Natural killer cell (primary cell): ENCODE measurements at regions not wholly inside any gene's neighbourhood (a gene's known extent, or its start where the extent isn't known, plus 50 kb on each side); places are given as distances from the start of the nearest gene placed in this dataset.

Experiments
- ATAC-seq, 3 donors: fragments of 150-1000 bp in 2 of 3; fragments of 200-7000 bp in 1 of 3; cut with Tn5 transposase; 1 replicate in 1 of 3; 2 replicates in 2 of 3; pipeline ENCODE4 v1.10.0; 2021; ENCODE audit warnings: mild to moderate bottlenecking in 2 of 3, moderate library complexity in 2 of 3
- DNase-seq, 2 donors: peaks; one replicate each; pipeline versions ENCODE4 v3.0.0 to v3.0.0-alpha.2; 2013 to 2021; ENCODE audit warnings: mixed read lengths in 1 of 2
- H3K27ac ChIP-seq: one replicate; pipeline ENCODE4 v1.5.1; 2013; ENCODE audit warnings: mild to moderate bottlenecking, low read length
- H3K27me3 ChIP-seq: one replicate; pipeline ENCODE4 v1.6.1; 2013; ENCODE audit warnings: low read length; ENCODE audit not compliant: control insufficient read depth, insufficient read depth
- H3K36me3 ChIP-seq: one replicate; pipeline ENCODE4 v1.6.1; 2013; ENCODE audit warnings: low read length; ENCODE audit not compliant: control insufficient read depth, insufficient read depth
- H3K4me1 ChIP-seq: one replicate; pipeline ENCODE4 v1.6.1; 2013; ENCODE audit warnings: low read length; ENCODE audit not compliant: control insufficient read depth, insufficient read depth
- H3K4me3 ChIP-seq: one replicate; pipeline ENCODE4 v1.5.1; 2013; ENCODE audit warnings: low read length
- H3K9me3 ChIP-seq: one replicate; pipeline ENCODE4 v1.6.1; 2013; ENCODE audit warnings: low read length; ENCODE audit not compliant: control insufficient read depth, insufficient read depth
- H3K27ac Mint-ChIP-seq, 2 donors: one replicate each; pipeline ENCODE4 v1.8.0; 2022; ENCODE audit warnings: mild to moderate bottlenecking in 2 of 2, mixed read lengths in 2 of 2, moderate library complexity in 1 of 2
- H3K27me3 Mint-ChIP-seq, 2 donors: one replicate each; pipeline ENCODE4 v1.8.0; 2022; ENCODE audit warnings: low read depth in 2 of 2, mixed read lengths in 2 of 2
- H3K36me3 Mint-ChIP-seq: one replicate; pipeline ENCODE4 v1.8.0; 2022; ENCODE audit warnings: mixed read lengths
- H3K4me1 Mint-ChIP-seq, 2 donors: one replicate each; pipeline ENCODE4 v1.8.0; 2022; ENCODE audit warnings: mixed read lengths in 2 of 2
- H3K4me3 Mint-ChIP-seq: one replicate; pipeline ENCODE4 v1.8.0; 2022; ENCODE audit warnings: mild to moderate bottlenecking, moderate library complexity, mixed read lengths
- H3K9me3 Mint-ChIP-seq, 2 donors: one replicate each; pipeline ENCODE4 v1.8.0; 2022; ENCODE audit warnings: mixed read lengths in 2 of 2
- CTCF ChIP-seq: fragments of 200-600 bp; IDR thresholded peaks from one replicate; pipeline ENCODE4 v1.8.0; 2022; ENCODE audit warnings: antibody characterized with exemption
- WGBS: methylation state at CpG from one replicate; pipeline ENCODE4 v1.1.7; 2013; ENCODE audit warnings: missing lambda C conversion rate; ENCODE audit not compliant: insufficient coverage; 5-methylcytosine and 5-hydroxymethylcytosine counted together
- intact Hi-C: fragments of 100-400 bp; cut with micrococcal nuclease; formaldehyde crosslinking; loops from one replicate; pipeline ENCODE4 v1.14.2; 2022

- Mint-ChIP-seq H3K4me1 (peaks cover 8 to 17% of the 10 kb centered on the region in 2 donors), H3K27ac (no peak overlapping the region), H3K36me3 (no peaks in the 10 kb centered on the region), H3K4me3 (no peak overlapping the region), H3K27me3 (peaks cover 7 to 12% of the 10 kb centered on the region in 2 donors), H3K9me3 (no peaks in the 10 kb centered on the region)
- no peak for DNase-seq
- peaks cover 4% of the 10 kb centered on the region for H3K4me1 ChIP-seq
- no peak for TF ChIP-seq CTCF
- H3K9me3 ChIP-seq, result no peaks in the 10 kb centered on the region
- no peaks in the 10 kb centered on the region for H3K36me3 ChIP-seq
- no peak overlapping the region for H3K4me3 ChIP-seq
- no peak overlapping the region for H3K27ac ChIP-seq
- no peak for ATAC-seq
- H3K27me3 ChIP-seq, result no peaks in the 10 kb centered on the region
- WGBS, result 94% methylated on average over 9 of the region's 9 CpGs
- intact Hi-C loops, result no loop called here
These were observed 83.2 kb upstream of the ALDH1L1 start for GRCh38 chr3:126263539-126263938.

GRCh38 chr3:126262227-126262626 is 81.8 kb upstream of the ALDH1L1 start:
- Histone ChIP-seq H3K4me3 (no peak overlapping the region), H3K9me3 (no peaks in the 10 kb centered on the region), H3K36me3 (no peaks in the 10 kb centered on the region), H3K27me3 (no peaks in the 10 kb centered on the region), H3K27ac (no peak overlapping the region), H3K4me1 (peaks cover 7% of the 10 kb centered on the region)
- intact Hi-C loops, result no loop called here
- ATAC-seq, result no peak
- no peak for DNase-seq
- peaks cover 0 to 4% of the 10 kb centered on the region in 2 donors for H3K27me3 Mint-ChIP-seq
- H3K27ac Mint-ChIP-seq, result no peak overlapping the region
- H3K4me3 Mint-ChIP-seq, result no peak overlapping the region
- TF ChIP-seq CTCF, result no peak
- peaks cover 8 to 17% of the 10 kb centered on the region in 2 donors for H3K4me1 Mint-ChIP-seq
- WGBS, result 79% methylated on average over 3 of the region's 3 CpGs
- H3K9me3 Mint-ChIP-seq, result no peaks in the 10 kb centered on the region
- no peaks in the 10 kb centered on the region for H3K36me3 Mint-ChIP-seq

GRCh38 chr3:126261037-126261436 is 80.7 kb upstream of the ALDH1L1 start:
- H3K4me3 ChIP-seq, result no peak overlapping the region

More at GRCh38 chr3:126261037-126261436, 80.7 kb upstream of the ALDH1L1 start:
- no peaks in the 10 kb centered on the region for H3K9me3 Mint-ChIP-seq
- ATAC-seq (no peak), DNase-seq (no peak)
- Histone ChIP-seq H3K27ac (no peak overlapping the region), H3K27me3 (no peaks in the 10 kb centered on the region), H3K36me3 (no peaks in the 10 kb centered on the region), H3K9me3 (no peaks in the 10 kb centered on the region), H3K4me1 (peaks cover 7% of the 10 kb centered on the region)
- TF ChIP-seq CTCF, result no peak
- 56% methylated on average over 6 of the region's 6 CpGs for WGBS
- peaks cover 8 to 15% of the 10 kb centered on the region in 2 donors for H3K4me1 Mint-ChIP-seq
- H3K4me3 Mint-ChIP-seq, result no peak overlapping the region
- no peak overlapping the region for H3K27ac Mint-ChIP-seq
- peaks cover 0 to 5% of the 10 kb centered on the region in 2 donors for H3K27me3 Mint-ChIP-seq
- no peaks in the 10 kb centered on the region for H3K36me3 Mint-ChIP-seq
- intact Hi-C loops, result no loop called here
